Vagina (tissue), 2 donors: ENCODE measurements at regions not wholly inside any gene's neighbourhood (a gene's known extent, or its start where the extent isn't known, plus 50 kb on each side); places are given as distances from the start of the nearest gene placed in this dataset.
"Not testable (repeated sequence)": the region's sequence is repeated elsewhere in the genome, so short reads cannot be mapped to it uniquely, and the experiment has no call there.

Experiments
- DNase-seq, 2 donors: peaks; one replicate each; pipeline ENCODE4 v3.0.0-alpha.2; 2017; ENCODE audit errors: extremely low spot score in 2 of 2
- H3K27ac ChIP-seq: fragments of 200-600 bp; sonication (generic); one replicate; pipeline ENCODE4 v1.5.1; 2019
- H3K27me3 ChIP-seq: fragments of 200-600 bp; sonication (generic); one replicate; pipeline ENCODE4 v1.5.1; 2019
- H3K36me3 ChIP-seq, 2 donors: fragments of 200-600 bp; sonication (generic); one replicate each; pipeline ENCODE4 v1.5.1; 2017 to 2019
- H3K4me1 ChIP-seq: fragments of 200-600 bp; sonication (generic); one replicate; pipeline ENCODE4 v1.5.1; 2019
- H3K4me3 ChIP-seq, 2 donors: fragments of 200-600 bp; sonication (generic); 1 replicate in 1 of 2; 2 replicates in 1 of 2; pipeline ENCODE4 v1.5.1; 2016 to 2019
- H3K9me3 ChIP-seq: fragments of 200-600 bp; sonication (generic); one replicate; pipeline ENCODE4 v1.5.1; 2019
- POLR2A ChIP-seq, 2 donors: fragments of 450-650 bp; IDR thresholded peaks; one replicate each; pipeline ENCODE4 v1.6.1; 2017; ENCODE audit warnings: antibody characterized with exemption in 2 of 2, mild to moderate bottlenecking in 2 of 2, moderate library complexity in 2 of 2
- POLR2AphosphoS5 ChIP-seq, 2 donors: sonication (generic); formaldehyde crosslinking; IDR thresholded peaks; one replicate each; pipeline ENCODE4 v1.9.0; 2017; ENCODE audit warnings: antibody characterized with exemption in 2 of 2, mild to moderate bottlenecking in 2 of 2, low read depth in 1 of 2; ENCODE audit not compliant: insufficient read depth in 1 of 2
- intact Hi-C: fragments of 100-400 bp; cut with DNase I; formaldehyde crosslinking; loops from one replicate; pipeline ENCODE4 v1.15.1; 2023
- TF ChIP-seq, protein P1 (sequence below), 3 experiments: fragments of 450-650 bp in 2 of 3; fragments of 200-600 bp in 1 of 3; sonication (generic) in 1 of 3; IDR thresholded peaks; one replicate each; pipeline ENCODE4 v1.5.1; 2017 to 2019; ENCODE audit warnings: antibody characterized with exemption in 3 of 3, mild to moderate bottlenecking in 2 of 3, moderate library complexity in 2 of 3

DNA sequence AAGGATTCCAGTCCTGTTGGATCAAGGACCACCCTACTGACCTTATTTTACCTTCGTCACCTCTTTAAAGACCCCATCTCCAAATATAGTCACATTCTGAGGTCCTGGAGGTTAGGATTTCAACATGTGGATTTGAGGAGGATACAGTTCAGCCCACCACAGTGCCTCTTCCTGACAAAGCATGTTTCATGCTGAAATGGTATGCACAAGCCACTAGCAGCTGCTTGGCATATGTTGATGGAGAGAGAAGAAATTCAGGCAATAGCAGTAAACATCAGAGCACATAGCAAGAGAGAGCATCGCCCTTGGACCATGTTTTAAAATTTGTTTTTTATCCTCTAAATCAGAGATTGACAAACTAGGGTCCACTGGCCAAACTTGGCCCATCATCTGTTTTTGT is 172.1 kb downstream of the PRKX start:
- Histone ChIP-seq H3K27ac (no peak overlapping the region), H3K27me3 (no peaks in the 10 kb centered on the region), H3K9me3 (no peaks in the 10 kb centered on the region), H3K36me3 (no peaks in the 10 kb centered on the region), H3K4me3 (no peak overlapping the region), H3K4me1 (no peaks in the 10 kb centered on the region)
- intact Hi-C loops, result no loop called here
- TF ChIP-seq, protein P1, sequence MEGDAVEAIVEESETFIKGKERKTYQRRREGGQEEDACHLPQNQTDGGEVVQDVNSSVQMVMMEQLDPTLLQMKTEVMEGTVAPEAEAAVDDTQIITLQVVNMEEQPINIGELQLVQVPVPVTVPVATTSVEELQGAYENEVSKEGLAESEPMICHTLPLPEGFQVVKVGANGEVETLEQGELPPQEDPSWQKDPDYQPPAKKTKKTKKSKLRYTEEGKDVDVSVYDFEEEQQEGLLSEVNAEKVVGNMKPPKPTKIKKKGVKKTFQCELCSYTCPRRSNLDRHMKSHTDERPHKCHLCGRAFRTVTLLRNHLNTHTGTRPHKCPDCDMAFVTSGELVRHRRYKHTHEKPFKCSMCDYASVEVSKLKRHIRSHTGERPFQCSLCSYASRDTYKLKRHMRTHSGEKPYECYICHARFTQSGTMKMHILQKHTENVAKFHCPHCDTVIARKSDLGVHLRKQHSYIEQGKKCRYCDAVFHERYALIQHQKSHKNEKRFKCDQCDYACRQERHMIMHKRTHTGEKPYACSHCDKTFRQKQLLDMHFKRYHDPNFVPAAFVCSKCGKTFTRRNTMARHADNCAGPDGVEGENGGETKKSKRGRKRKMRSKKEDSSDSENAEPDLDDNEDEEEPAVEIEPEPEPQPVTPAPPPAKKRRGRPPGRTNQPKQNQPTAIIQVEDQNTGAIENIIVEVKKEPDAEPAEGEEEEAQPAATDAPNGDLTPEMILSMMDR (IDR thresholded peaks at IDR 0.05), result no peak
- no peak for TF ChIP-seq POLR2A (IDR thresholded peaks at IDR 0.05)
- TF ChIP-seq POLR2AphosphoS5 (IDR thresholded peaks at IDR 0.05; ENCODE audit: insufficient read depth in 1 of 2, low read depth in 1 of 2), result no peak
- no peak for DNase-seq

DNA sequence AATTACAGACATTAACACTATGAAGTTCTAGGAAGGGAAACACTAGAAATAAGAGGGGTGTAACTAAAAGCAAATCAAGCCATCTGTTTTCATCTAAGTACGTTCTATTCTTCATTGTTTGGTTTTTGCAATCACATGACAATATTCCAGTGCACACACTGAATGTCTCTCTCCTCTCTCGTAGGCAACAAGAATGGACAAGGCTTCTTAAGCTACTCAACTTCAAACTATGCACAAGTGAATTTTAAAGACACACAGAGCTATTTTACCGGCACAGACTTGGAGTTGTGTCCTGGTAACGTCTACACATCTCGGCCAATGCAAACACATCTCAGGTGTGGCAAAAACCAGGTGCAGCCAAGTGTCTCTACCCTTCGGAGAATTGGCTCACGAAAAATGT is 173.3 kb downstream of the PRKX start:
- Histone ChIP-seq H3K9me3 (no peaks in the 10 kb centered on the region), H3K4me1 (no peaks in the 10 kb centered on the region), H3K4me3 (no peak overlapping the region), H3K27me3 (no peaks in the 10 kb centered on the region), H3K36me3 (no peaks in the 10 kb centered on the region), H3K27ac (no peak overlapping the region)
- TF ChIP-seq POLR2A (IDR thresholded peaks at IDR 0.05) (no peak), POLR2AphosphoS5 (IDR thresholded peaks at IDR 0.05; ENCODE audit: insufficient read depth in 1 of 2, low read depth in 1 of 2) (no peak)
- TF ChIP-seq, protein P1 (IDR thresholded peaks at IDR 0.05), result no peak
- intact Hi-C loops, result no loop called here
- DNase-seq, result no peak

DNA sequence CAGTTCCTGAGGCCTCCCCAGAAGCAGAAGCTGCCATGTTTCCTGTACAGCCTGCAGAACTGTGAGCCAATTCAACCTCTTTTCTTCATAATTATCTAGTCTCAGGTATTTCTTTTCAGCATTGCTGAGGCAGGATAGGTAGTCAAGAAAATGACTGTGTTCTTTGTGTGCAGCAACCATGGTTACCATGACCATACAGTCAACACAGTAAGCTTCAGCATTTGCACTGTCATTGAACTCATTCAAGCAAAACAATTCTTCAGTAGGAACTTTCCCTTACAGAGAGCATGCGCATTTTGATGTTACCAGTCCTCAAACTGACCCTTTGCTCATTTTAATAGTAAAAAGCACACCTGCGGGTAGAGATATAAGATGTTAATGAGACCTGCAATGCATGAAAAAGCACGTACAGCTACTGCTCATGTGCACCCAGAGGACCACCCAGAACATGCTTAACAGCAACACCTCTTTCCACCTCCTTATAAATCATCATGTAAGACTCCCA is 180.8 kb downstream of the PRKX start:
- DNase-seq, result no peak
- Histone ChIP-seq H3K36me3 (no peaks in the 10 kb centered on the region), H3K4me3 (no peak overlapping the region), H3K27ac (no peak overlapping the region), H3K9me3 (no peaks in the 10 kb centered on the region), H3K4me1 (no peaks in the 10 kb centered on the region), H3K27me3 (no peaks in the 10 kb centered on the region)
- TF ChIP-seq POLR2A (IDR thresholded peaks at IDR 0.05) (no peak), POLR2AphosphoS5 (IDR thresholded peaks at IDR 0.05; ENCODE audit: insufficient read depth in 1 of 2, low read depth in 1 of 2) (no peak)
- TF ChIP-seq, protein P1 (IDR thresholded peaks at IDR 0.05), result no peak
- intact Hi-C loops, result no loop called here

DNA sequence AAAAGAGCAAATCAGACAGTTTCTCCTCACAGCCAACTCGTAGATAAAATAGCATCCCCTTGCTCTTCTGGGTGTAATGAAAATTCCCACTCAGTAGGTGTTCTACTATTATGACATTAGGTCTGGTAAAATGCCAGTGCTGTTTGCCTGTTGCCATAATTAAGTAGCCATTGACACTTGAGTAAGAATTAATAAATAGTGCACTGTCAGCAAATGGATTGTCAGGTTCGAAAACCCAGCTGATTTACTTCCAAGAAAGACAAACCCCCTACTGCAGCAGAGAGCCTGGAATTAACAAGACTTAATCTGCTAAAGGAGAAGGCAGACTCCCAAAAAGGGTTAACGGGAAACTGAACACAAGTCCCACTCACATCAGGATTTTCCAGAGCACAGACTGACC is 182.0 kb downstream of the PRKX start:
- DNase-seq, intact Hi-C loops, H3K4me3 ChIP-seq, H3K9me3 ChIP-seq, H3K27me3 ChIP-seq, H3K4me1 ChIP-seq, H3K36me3 ChIP-seq, H3K27ac ChIP-seq: not testable (repeated sequence)

DNA sequence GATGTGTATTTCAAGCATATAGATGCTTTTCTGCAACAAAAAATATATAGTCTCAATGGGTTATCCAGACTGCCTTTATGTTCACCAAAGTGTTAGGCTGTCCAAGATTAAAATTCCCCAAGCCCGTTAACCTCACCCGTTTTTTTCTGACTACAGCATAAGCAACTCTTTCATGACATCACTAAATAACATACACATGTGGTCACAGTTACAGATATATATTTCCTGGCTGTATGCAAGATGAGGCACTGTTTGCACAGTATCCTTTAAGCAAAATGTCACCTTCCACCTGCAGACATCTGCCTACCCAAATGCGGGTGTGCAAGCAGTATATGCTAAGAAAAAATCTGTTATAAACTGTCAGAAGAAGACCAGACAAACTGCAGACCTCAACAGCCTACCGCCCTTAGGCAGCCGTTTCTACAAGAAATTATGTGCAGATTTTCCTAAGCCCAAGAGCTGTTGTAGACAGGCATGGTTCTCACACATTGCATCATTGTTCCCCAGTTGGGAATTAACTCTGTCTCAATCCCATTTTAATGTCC is 183.1 kb upstream of the MXRA5 start:
- H3K9me3 ChIP-seq, result no peaks in the 10 kb centered on the region
- no peaks in the 10 kb centered on the region for H3K36me3 ChIP-seq
- no peaks in the 10 kb centered on the region for H3K4me1 ChIP-seq
- H3K4me3 ChIP-seq, result no peak overlapping the region
- TF ChIP-seq, protein P1 (IDR thresholded peaks at IDR 0.05), result no peak
- TF ChIP-seq POLR2A (IDR thresholded peaks at IDR 0.05) (no peak), POLR2AphosphoS5 (IDR thresholded peaks at IDR 0.05; ENCODE audit: insufficient read depth in 1 of 2, low read depth in 1 of 2) (no peak)
- H3K27me3 ChIP-seq, result no peaks in the 10 kb centered on the region
- H3K27ac ChIP-seq, result no peak overlapping the region
- intact Hi-C loops, result no loop called here
- no peak for DNase-seq
